Fibroblast of peridontal ligament (primary cell): ENCODE measurements at regions not wholly inside any gene's neighbourhood (a gene's known extent, or its start where the extent isn't known, plus 50 kb on each side); places are given as distances from the start of the nearest gene placed in this dataset.
A peak's percentile ranks its signal among the peaks of the same experiment; 100 is the strongest.

Experiments used
- DNase-seq: peaks from one replicate; pipeline ENCODE4 v3.0.0-alpha.2; 2010; ENCODE audit errors: extremely low read depth

DNA sequence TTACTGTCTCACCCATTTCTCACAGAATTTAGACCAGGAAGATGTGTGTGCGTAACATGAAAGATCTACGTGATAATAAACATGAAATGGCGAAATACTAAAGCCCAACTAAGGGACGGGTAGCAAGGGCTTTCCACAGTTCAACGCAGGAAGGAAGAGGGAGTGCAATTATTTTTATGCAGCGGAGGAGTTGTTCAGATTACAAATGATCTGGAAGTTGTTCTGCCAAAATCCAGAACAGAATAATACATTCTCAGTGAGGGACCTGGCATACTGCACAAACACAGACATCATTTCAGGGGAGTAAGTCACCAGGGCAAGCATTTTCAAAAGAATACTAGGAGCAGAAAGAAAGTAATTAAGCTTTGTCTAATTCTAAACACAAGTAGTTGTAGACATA lies 133.6 kb upstream of the RAP2B start:
- DNase-seq = peak; percentile 22

DNA sequence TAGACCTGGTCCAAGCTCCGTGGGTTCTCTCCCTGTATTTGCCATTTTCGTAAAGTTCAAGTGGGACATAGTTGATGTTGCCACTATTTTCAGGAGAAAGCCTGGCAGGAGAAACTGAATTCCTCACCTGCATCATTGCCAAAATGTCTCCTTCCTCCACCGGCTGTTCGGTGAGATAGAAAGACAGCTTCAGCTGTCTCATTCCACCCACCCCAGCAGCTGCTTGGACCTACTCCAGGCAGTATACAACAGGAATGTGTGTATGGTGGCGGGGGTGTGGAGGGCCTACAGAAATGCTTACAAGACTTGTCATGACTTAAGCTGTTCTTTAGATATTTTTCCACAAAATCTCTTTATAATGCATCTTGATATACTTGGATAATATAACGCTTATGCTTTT lies 132.7 kb upstream of the RAP2B start:
- peak; percentile 31 for DNase-seq

DNA sequence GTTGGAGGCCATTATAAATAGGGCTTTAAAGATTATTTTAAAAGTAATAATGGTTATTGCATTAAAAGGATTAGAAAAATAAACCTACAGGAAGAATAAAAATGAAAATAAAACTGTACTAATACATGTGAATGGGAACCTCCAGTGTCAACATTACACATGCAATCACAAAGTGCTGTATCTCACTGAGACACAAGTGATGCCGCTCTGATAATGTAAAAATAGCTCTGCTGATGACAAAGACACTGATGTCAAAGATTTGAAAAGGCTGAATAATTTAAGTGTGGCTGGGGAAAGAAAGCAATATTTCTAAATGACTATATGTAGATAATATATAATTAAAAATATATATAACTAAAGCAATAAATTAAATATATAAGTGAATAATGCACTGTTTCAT lies 129.1 kb upstream of the RAP2B start:
- DNase-seq = no peak

DNA sequence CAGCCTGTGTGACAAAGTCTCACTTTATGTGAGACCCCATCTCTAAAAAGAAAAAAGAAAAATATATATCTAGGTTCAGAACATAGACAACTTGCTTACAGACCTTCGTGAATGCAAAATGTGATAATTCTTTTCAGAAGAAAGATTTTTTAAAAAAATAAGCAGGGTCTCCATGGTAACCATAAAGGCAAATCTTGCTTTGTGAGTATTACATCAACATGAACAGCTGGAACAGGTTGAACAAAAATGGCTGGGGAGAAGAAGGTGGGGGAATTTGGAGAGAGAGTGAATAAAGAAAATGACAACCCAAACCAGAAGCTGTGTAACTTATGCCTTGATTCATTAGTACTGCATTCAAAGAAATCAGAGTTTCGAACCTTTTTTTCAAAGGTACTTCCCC lies 125.2 kb upstream of the RAP2B start:
- DNase-seq = no peak

DNA sequence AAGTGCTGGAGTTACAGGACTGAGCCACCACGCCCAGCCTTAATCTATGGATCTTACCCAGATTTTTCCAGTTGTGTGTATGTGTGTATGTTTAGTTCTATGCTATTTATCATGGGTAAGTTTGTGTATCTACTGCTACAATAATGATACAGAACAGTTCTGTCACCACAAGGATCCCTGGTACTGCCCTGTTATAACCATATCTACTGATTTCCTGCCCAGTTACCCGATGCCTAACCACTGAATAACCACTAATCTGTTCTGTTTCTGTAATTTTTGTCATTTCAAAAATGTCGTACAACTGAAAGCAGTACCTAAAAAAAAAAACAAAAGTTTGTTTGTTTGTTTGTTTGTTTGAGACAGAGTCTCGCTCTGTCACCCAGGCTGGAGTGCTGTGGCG lies 123.7 kb upstream of the RAP2B start:
- DNase-seq = no peak

DNA sequence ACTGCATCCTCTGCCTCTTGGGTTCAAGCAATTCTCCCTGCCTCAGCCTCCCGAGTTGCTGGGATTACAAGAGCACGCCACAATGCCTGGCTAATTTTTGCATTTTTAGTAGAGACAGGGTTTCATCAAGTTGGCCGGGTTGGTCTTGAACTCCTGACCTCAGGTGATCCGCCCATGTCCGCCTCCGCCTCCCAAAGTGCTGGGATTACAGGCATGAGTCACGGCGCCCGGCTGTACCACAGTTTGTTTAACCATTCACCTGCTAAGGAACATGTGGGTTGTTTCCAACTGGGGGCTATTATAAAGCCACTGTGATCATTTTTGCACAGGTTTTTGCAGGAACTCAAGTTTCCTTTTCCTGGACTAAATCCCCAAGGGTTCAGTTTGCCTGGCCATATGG lies 123.2 kb upstream of the RAP2B start:
- no peak for DNase-seq

DNA sequence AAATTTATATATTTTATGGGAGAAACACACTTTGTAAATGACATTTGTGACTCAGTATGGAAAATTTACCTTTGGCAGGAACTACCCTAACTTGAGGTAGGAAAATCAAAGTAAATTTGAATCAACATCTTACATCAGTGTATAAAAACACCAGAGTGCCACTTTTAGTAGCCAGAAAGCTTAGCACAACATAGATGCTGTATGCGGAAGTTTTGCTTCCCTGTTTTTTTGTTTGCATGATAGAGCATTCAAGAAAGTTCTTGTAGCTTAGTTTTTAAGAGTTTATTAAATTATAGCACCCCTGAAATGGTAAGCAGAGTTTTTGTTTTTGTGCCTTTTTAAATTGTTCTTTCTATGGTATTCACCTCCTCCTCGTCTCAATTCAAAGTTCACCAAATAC lies 120.8 kb upstream of the RAP2B start:
- no peak for DNase-seq

DNA sequence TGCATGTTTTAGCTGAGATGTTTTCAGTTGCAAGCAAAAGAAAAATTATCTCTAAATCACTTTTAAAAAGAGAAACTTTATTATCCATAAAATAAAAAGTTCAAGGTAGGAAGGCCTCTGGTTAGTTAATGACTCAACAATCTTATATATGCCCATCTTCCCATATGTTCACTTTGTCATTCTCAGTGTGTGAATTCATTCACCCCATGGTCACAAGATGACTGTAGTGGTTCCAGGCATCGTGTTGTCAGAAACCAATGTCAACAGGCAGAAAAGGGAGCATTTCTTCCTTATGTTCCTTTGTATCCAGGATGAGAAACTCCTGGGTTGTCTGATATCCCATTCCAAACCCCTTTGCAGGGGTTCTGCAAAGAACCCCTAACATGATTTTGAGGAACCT lies 119.9 kb upstream of the RAP2B start:
- DNase-seq = no peak

DNA sequence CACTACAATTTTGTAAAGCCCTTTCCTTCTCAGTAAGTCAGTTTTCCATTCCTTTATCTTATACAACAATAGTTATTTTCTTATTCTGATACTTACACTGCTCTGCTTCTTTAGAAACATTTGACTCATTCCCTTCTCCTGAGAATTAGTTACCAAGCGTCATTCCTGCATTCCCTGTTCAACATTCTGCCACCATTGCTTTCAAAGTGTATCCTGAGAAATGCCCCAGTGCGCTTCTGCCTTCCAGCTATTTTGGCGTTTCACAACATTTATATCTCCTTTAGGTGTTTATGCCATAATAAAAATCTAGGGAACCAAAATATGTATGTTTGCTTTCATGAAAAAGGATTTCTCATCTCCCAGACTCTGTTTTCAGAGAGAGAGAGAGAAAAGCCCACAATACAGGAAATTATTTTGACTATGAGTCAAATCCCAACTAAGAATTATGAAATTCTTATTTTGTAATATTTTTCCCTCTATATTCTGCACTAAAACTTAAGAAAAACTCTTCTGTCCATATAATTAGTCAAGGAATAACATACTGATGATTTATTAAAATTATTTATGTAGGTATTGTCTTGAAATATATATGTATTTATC lies 118.2 kb upstream of the RAP2B start:
- peak; percentile 70 for DNase-seq

DNA sequence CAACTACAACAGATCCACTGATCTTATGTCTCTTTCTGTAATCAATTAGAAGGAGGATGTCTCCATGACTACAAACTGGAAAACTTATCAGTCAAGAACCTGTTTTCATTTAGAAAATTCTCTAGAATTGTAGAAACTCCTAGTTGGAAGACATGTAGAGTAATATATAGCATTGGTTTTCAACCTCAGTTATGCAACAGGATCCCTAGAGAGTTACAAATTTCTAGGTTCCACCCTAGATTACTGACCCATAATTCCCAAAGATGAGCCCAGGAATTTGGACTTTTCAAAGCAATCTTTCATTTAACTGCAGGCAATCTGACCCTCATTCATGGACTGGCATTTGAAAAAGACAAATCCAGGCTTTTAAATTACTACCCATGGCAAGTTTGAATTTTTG lies 116.9 kb upstream of the RAP2B start:
- DNase-seq = peak; percentile 59

DNA sequence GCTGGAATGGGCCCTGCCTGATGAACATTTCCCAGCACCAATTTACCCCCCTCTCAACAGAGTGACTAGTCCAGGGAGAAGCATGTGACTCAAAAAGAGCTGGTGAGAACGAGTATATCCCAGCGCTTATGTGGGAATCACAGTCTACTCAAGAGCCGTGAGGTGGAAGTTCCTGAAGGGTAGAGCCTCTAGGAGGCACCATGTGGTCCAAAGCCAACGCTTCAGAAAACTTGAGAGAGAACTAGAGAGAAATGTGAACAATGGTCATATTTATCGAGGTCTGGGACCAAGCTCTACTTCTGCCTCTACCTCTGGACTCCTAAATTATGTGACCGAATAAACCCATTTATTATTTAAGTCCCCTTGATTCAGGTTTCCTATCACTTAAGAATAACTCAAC lies 111.0 kb upstream of the RAP2B start:
- DNase-seq = no peak

DNA sequence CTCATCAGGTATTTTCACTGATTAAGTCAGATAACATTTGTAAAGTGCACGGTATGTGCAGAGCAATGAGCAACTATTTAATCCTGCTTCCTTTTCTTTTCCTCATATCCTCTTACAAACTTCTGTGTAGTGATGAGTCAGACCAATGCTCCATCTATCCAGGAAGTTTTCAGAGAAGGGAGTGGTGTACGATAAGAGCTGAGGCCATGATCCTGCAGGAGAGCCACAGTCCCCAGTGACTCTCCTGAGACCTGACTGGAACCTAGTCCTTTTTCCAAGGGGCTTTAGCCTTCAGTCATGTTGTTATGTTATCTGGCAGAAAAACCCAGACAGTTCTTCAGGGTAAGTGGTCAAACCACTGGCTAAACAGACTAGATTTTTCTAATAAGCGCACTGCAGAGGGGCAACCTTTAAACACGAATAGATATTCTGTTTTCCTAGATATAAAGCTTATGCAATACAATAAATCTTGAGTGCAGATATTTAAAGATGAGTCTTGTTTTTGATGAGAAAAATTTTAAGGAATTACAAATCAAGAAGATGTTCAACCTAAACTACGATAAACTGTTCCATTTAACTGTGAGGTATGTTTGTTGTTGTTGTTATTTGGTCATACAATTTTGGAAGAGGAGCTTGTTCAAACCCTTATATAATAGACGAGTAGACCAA lies 110.5 kb upstream of the RAP2B start:
- DNase-seq = peak; percentile 73

DNA sequence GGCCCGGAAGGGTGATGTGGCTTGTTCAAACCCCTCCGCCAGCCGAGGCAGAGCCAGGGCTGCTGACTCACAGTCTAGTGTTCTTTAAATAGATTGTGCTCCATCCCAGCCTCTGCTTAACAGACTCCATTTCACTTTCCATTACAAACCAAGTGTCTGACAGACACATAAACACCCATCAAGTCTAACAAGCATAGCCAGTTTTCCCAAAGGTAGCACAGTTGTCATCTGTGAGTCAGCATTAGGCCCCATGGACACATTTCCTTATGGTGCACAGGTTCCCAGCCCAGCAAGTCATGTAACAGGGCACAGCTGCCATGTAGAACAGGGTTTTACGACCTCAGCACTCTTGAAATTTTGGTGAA lies 109.9 kb upstream of the RAP2B start:
- peak; percentile 83 for DNase-seq

DNA sequence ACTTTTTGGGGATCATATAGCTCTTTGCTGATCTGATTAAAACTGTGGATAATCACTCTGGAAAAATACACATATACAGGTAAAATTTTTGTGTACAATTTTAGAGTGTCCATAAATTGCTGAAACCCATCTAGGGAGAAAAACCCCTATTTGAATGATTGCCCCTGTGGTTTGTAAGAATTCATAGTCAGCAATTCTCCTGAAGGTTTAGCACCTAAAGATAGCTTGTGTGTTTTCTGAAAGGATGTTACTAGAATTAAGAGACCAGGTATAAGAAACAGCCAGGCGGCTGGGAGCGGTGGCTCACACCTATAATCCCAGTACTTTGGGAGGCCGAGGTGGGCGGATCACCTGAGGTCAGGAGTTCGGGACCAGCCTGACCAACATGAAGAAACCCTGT lies 106.8 kb upstream of the RAP2B start:
- DNase-seq = no peak

DNA sequence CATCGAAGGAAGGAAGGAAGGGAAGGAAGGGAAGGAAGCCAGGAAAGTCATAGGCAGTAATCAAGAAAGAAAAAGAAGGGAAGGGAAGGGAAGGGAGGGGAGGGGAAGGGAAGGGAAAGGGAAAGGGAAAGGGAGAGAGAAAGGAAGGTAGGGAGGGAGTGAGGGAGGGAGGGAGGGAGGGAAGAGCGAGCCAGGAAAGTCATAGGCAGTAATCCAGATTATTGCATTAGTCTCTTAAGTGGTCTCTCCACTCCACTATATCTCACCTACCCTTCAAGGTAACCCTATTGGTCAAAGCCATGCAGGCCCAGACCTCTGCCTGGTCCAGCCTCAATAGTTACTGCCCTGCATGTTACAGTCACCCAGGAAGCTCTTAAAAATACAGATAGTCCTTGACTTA lies 106.2 kb upstream of the RAP2B start:
- DNase-seq = no peak

DNA sequence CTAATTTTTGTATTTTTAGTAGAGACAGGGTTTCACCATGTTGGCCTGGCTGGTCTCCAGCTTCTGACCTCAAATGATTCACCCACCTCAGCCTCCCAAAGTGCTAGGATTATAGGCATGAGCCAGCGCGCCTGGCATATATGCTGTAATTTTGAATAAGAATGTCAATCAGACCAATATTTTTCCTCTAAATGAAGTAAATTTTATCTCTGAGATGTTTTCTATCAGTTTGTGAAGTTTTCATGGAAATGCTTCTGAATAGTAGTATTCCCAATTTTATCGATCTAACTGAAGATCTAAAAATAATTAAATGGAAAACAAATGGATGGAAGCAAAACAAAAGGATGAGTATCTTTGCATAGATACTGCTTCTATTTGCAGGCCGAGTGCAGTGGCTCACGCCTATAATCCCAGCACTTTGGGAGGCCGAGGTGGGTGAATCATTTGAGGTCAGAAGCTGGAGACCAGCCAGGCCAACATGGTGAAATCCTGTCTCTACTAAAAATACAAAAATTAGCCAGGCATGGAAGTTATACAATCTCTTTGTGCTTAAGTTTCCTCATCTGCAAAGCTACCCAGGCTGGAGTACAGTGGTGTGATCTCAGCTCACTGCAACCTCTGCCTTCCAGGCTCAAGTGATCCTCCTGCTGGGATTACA lies 103.9 kb upstream of the RAP2B start:
- peak; percentile 78 for DNase-seq

DNA sequence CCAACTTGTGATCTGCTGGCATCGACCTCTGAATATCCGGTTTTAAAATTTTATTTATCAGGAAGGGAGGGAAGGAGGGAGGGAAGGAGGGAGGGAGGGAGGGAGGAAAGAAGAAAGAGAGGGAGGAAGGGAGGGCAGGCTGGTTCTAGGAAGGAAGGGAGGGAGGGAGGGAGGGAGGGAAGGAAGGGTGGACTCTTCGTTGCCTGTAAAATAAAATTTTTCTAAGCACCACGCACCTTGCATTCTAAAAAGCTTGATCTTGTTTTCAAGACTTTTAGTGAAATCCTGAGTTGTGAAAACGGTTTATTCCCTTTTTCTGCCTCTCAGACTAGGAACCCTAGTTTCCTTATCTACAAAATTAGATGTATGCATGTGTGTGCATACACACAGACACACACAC lies 101.7 kb upstream of the RAP2B start:
- no peak for DNase-seq

DNA sequence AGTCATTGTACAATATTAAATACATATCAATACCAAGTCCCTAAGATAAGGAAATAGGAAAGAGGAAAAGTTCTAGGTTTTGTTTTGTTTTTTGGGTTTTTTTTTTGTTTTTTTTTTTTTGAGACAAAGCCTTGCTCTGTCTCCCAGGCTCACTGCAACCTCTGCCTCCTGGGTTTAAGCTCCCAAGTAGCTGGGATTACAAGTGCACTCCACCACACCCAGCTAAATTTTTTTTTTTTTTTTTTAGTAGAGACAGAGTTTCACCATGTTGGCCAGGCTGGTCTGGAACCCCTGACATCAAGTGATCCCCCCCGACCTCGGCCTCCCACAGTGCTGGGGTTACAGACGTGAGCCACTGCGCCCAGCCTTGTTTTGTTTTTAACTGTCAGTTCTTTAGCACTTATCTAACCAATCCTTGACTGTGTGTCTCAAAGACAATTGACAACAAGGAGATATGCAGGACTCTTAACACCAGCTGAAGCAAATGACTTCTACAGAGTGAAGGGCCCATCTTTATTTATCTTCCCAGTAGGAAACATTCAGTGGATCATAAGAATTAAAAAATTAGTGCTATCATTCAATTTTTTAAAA lies 100.0 kb upstream of the RAP2B start:
- DNase-seq = no peak

DNA sequence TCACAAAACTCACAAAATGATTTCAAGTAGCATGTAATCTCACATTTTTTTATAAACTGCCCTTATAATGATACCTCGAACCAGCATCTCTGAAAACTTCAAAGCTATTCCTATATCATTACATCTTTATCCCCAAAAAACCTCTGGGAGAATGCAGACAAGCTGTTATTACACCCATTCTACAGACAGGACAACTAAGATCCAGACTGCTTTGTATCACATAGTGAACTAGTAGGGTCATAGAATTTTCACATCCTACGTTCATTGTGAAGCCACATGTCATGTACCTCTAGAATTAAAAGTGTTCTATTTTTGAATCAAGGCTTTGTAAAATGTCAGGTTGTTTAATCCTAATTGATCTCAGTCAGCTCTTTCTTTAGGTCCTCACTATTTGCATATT lies 98.7 kb upstream of the RAP2B start:
- no peak for DNase-seq

DNA sequence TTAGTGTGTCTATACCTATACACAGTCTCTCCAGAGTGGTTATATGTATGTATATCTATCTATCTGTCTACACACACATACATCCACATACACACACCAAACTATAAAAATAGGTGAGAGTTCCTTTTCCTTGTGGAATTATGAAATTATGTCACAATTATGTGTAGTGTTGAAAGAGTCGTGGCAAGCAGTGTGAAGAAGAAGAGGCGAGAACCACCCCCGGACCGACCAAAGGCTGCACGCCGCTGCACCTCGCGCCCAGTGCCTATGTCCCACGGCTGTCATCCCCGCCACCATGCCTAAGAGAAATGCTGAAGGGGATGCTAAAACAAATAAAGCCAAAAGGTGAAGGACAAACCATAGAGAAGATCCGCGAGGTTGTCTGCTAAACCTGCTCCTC lies 95.0 kb upstream of the RAP2B start:
- no peak for DNase-seq

DNA sequence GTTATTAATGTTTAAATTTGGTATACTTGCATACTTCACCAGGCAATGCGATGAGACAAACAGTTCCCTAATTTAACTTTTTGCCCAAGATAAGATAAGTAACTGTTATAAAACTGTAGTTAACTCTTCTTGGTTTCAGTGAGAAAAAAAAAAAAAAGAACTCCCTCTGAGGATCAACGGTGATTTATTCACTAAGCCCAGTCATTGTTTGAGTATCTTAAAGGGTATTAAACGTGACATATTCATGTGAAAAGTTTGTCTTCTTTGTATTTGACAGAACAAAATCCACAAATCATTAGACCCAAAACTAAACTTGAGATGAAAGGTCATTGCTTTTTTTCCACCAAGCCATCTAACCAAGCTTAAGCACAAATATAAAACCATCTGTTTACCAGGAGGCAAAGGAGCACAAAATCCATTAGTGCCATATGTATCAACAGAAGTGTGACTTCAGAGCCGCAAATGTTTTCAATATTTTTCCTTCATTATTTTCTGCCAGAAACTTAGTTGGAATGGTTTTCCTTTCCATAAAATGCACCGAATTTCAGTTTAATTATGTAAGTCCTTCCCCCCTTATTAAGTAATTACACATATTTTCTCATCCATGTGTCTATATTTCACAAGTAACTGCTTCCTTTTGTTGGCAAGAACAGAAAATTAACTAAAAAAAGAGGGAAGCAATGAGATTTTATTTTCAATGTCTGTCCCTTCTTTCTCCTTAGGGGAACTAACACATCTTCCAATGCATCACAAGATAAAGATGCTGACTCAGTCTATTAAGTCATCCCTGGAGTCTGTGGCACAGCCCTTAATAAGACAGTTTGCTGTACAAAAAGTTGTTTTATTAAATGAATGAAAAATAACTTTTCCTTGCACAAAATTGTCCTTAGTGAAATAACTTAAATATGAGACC lies 92.2 kb upstream of the RAP2B start:
- peak; percentile 65 for DNase-seq

DNA sequence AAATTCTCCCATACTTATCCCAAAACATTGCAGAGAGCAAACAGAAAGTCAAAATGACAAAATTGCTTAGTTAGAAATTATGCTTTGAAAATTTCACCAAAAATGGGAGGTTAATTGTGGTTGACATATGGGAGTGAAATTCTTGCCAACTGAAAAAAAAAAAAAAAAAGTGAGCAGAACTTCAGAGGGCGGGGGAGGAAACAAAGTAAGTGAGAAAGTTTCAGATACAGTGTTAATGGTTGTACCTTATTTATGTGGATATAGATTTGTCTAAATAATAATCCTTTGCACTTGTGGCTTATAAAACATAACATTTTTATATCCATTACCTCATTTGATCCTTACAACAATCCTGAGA lies 91.5 kb upstream of the RAP2B start:
- peak; percentile 11 for DNase-seq
